HS-5 (cell line): ENCODE measurements at regions not wholly inside any gene's neighbourhood (a gene's known extent, or its start where the extent isn't known, plus 50 kb on each side); places are given as distances from the start of the nearest gene placed in this dataset.
"Not testable (repeated sequence)": the region's sequence is repeated elsewhere in the genome, so short reads cannot be mapped to it uniquely, and the experiment has no call there.

Experiments
- DNase-seq: peaks from one replicate; pipeline ENCODE4 v3.0.0-alpha.2; 2012; ENCODE audit warnings: low read depth

DNA sequence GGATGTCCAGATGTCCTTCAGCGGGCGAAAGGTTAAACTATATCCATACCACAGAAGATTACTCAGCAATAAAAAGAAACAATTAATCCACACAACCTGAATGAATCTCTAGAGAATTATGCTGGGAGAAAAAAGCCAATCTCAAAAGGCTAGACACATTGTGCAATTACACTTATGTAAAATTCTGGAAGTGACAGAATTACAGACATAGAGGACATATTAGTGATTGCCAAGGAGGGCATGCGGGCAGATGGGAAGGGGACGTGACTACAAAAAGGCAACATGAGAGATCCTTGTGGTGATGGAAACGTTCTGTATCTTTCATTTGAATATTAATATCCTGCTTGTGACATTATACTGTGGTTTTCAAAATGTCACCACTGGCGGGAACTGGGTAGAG lies 103.5 kb upstream of the BMAL1 start:
- no peak for DNase-seq

DNA sequence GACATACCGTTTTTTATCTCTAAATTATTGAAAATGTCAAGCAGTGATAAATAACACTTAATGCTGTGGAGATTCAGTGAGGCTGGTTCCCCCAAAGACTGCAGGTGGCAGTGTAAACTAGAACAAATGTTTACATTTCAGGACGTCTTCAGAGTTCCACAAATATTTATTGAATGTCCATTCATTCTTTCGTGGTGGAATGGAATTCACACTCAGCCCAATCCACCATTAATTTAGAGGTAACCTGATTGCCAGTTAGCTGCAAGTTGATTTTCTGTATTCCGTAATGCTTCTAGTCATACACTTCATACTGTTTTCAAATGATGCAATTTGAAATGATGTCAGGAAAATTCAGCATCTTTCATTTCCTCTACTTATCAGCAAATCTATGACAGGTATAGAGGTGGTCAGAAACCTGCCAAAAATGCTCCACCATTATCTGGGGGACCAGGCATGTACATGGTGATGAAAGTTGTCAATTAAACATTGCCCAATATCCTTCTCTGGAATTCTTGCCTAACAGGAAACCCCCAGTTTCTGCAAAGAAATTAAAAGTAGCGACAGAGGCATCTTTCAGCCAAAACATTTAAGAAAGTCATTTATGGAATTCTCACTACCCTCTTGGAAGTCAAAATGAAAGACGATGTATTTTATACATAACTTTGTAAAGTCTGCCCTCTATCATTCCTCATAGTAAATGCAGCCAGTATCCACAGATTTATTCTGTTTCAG lies 94.3 kb upstream of the BMAL1 start:
- no peak for DNase-seq

DNA sequence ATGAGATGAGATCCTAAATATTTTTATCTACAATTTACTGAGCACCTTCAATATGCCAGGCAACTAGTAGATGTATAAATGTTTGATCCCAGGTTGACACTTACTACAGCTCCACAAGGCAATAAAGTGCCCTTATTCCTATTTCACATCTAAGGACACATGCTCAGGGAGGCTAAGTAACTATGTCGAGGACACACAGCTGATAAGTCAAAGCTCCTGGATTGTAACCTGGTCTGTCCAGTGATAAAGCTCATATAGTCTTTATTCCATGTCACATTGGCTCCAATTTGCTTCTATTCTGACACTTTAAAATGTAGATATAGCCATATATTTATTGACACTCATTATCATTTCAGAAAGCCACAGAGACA lies 93.8 kb upstream of the BMAL1 start:
- no peak for DNase-seq

DNA sequence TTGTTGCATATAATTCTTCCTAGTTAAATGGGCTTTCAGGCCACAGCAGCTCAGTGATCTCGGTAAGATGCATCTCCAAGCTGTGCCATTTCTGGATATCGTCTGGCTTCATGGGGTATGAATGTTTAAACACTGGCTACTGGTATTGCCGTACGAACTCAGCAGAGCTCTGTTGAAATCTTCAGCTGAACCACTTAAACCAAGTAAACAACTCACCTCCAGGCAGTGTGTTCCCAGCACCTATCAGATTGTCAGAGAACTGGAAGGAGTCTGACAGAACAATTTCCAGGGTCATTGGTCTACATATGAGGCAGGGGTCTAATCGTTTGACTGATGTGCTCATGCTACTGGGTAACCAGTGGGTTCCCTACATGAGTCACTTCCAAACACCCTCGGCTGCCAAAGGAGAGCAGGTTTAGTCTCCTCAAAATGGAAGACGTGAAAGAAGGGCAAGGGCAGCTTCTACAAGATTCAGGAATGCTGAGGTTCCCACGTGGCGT lies 93.2 kb upstream of the BMAL1 start:
- no peak for DNase-seq

DNA sequence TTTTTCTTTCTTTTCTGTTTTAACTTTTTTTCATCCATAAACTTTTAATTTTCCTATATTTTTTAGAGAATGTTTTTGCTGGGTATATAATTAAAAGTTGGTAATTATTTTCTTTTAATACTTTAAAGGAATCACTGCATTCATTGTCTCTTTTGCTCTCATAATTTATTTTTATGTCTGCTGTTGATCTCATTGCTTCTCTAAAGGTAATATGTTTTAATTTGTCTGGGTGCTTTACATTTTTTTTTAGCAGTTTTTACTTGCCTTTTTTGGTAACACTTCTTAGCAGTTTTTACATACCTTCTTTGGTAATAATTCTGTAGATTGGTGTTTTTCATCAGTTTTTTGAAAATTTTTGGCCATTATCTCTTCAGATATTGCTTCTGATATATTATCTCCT lies 89.4 kb upstream of the BMAL1 start:
- DNase-seq = no peak

DNA sequence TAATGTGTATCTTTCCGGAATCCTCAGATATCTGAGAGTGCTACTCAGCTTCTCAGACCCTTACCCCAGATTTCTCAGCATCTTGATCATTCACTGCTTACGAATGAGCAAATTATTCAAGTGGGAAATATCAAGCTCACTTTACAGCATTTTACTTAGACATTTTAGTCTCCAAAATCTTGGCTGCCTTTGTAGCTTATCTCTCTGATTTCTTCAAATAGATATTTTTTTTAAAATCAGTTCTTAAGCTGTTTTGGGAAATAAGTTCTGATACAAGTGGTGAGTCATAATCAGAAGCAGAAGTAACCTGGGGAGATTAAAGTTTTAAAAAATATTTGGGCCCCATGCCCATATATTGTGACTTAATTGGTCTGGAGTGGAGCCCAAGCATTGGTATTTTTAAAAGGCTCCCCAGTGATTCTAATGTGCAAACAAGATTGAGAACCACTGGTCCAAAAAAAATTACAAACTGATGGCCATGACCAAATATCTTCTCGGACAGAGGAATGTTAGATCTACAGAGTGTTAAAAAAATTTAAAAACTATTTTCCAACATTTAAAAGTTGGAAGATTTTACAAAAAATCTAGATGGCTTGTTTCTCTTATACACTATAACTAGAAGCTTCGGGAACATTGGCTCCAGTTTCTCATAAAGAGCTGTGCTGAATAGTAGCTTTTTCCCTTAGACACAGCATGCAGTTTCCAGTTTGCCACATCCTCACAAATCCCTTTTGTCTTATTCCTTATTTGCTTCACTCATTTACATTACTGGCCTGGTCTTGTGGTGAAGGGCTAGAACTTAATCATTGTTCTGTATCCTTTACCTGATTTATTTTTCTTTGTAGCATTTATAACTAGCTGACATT lies 87.8 kb upstream of the BMAL1 start:
- DNase-seq = no peak

DNA sequence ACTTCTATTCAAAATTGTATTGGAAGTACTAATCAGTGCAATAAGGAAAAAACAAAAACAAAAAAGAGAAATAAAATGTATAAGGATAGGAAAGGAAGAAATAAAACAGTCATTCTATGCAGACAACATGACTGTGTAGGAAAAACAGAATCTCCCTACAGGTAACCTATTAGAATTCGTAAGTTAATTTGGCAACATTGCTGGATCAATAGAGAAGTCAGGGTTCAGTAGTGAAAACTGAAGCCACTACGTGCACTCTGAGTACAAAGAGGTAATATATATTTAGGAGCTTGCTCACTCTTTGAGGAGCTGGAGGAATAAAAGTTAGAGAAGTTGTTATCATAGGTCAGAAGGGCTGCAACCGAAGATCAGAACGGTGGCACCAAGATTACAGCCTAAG lies 84.0 kb upstream of the BMAL1 start:
- no peak for DNase-seq

DNA sequence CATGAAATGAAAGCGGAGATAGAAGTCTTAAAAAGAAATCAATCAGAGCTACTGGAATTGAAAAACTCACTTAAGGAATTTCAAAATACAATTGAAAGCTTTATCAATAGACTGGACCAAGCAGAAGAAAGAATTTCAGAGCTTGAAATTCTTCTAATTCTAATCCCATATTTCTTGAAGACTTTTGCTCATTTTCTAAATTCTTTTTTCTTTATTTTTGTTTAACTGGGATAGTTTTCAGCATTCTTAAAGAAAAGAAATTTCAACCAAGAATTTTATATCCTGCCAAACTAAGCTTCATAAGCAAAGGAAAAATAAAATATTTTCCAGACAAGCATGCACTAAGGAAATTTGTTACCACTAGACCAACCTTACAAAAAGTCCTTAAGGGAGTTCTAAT lies 80.2 kb upstream of the BMAL1 start:
- not testable (repeated sequence) for DNase-seq

DNA sequence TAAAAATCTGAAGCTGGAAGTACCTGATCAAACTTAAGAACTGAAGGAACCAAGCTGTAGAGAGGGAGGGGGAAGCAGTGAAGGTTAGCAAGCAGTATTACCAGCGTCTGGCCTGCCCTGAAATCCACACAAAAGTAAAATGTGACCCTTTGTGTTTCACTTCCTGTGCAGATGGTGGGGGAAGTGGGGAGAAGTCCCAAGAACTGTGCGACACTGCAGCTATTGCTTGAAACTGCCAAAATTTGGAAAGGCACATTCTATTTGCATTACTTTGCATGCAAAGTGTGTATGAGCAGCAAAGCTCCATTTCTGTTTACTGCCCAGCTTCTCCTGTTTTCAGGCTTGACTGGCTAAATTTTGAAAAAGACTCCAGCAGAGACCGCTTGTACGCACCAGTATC lies 72.1 kb upstream of the BMAL1 start:
- DNase-seq = no peak

DNA sequence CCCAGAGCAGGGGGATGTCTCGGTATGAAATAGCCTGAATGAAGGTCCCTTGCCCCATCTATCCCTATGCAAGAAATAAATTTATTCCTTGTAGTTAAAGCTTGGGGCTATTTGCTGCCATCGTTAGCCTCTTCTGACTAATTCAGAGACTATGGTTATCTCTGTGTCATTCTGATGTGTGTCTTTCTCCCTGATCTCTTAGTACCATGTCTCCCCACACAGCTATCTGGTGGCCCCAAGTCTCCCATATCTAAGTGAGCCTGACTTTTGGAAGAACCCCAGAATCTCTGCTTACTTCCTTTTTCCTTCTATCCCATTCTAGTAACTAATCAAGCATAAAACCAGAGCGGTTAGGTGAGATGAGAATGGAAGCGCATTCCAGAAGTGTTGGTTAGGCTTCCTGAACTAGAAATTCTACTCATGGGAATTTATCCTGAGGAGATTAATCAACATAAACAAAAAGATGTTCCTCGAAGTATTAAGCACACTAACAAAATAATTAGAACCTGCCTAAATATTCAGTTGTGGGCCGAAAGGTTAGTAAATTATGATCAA lies 71.4 kb upstream of the BMAL1 start:
- no peak for DNase-seq

DNA sequence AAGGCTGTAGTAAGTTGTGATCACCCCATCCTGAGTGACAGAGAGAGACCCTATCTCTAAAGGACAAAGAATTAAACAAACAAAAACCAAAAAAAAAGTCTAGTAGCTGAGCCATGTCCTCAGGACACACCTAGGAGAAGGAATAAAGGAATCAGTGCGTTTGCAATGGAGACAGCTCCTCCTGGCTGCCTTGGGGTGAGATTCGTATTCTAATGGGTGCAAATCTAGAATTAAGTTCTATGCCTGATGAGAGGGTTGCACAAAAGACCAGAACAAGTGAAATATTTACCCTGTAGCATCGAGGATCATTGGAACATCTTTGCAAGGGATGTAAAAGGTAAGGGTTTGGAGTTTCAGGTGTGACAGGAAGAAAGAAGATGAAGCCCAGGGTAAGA lies 70.3 kb upstream of the BMAL1 start:
- no peak for DNase-seq

DNA sequence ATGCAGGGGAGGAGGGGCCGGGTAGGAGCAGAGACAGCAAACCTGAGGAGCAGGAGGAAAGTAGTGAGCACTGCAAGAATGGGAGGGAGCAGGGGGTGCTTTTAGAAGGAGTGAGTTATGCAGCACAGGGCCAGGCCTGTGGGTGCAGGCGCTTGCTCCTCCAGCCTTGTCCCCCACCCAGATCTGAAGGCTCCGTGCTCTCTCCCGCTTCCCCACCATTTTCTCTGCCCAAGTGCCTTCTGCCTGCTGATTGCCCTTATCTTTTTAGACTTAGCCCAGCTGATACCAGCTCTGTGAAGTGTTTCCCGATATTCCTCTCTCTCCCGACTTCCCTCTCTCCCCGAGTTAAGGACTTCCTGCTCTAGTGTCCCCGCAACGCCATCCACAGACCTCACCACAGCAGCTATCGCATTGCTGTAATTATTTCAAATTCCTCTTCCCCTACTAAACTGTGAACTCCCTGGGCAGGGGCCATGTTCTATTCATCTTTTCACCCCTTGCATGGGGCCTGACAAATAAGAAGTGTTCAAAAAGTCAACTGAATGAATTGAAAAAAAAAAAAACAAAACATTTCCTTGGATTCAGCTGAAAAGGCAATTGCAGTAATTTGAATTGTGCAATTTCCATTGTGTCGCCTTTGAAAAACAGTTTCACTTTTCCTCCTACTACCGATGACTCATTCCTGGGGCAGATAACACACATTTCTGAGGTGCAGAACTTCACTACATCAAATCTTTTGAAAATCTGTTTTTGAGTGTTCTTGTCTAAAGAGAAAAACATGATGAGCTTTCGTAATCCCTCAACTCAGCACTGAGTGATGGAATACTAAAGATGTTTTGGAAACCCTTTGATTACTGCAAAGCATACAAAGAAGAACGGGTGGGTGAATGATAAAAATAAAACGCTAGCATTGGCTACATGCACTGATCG lies 69.7 kb upstream of the BMAL1 start:
- no peak for DNase-seq

DNA sequence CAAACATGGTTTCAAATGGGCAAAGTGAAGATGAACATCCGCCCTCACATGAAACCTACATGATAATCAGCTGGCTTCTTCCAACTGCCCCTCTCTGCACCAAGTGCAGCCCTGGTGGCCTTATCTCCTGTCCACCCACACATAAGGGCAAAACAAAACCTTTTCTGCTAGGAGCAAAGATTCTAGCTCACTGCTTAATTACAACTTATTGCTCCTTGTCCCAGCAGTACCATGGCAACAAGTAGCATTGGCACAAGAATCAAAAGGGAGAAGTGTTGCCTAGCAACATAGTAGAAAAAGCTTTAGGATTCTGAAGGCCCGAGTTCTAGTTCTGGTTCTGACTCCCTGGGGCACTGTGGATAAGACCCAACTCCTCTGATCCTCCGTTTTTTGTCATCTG lies 68.7 kb upstream of the BMAL1 start:
- DNase-seq = no peak

DNA sequence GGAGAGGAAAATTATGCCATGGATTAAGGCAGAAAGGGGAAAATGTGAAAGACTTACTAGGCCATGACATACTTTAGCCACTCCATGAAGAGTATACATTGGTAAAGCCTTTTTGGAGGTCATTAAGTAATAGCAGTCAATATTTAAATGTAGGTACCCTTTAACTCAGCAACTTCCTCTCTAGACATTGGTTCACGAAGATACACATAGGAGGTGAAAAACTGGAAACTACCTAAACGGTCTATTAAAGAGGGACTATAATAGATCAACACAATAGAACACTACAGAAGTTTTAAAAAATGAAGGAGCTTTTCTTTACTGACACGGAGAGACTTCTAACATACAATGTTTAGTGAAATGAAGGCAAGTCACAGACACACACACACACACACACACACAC lies 68.2 kb upstream of the BMAL1 start:
- no peak for DNase-seq

DNA sequence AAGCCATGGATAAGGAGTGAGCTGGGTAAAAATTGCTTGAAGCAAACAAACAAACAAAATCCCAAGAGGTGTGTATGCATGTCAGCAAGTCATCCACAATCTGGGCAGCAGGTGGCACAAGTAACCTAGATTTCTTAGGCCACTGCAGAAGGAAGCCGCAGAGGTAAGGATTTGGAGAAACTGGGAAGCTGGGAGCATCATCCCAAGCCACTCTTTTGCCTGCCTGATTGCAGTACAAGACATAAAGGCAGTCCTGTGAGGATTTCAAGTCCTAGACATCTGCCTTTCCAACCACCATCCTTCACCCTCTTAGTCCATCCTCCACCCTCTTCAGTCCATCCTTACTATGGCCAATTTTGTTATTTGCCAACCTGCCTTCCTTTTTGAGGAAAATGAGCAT lies 67.2 kb upstream of the BMAL1 start:
- DNase-seq = peak; percentile 45

DNA sequence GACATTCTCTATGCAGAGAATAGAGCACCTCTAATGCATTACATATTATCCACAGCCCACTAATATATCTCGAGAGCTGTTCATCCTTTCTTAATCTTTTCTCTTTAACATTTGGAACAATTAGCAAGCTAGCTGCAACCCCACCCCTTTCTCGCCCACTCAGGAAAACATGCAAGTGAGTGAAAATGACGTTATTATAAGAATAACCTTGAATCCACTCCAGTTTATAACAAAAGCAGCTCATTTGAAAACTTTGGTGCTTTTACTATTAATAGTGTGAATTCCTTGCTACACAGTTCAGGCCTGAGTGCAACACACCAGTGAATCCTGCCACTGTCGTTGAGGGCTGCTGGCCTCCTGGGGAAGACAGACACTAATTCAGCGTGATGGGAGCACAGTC lies 63.3 kb upstream of the BMAL1 start:
- DNase-seq = no peak

DNA sequence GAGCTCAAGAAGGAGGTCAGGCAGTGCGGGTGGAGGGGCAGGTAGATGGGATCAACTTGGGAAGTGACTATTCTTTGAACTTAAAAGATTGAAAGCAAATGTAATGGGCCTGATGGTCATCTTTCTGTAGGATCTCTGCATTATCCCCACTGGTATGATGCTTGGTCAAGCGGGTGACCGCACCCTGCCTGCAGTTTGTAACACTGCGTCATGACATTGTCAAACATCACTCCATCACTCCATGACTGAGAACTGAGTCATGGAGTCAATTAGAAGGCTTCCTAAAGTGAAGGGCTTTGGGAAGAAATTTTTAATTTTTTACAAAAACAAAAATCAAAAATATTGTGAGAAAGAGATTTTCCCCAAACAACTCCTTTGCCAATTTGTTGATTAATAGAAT lies 62.4 kb upstream of the BMAL1 start:
- DNase-seq = peak; percentile 83

DNA sequence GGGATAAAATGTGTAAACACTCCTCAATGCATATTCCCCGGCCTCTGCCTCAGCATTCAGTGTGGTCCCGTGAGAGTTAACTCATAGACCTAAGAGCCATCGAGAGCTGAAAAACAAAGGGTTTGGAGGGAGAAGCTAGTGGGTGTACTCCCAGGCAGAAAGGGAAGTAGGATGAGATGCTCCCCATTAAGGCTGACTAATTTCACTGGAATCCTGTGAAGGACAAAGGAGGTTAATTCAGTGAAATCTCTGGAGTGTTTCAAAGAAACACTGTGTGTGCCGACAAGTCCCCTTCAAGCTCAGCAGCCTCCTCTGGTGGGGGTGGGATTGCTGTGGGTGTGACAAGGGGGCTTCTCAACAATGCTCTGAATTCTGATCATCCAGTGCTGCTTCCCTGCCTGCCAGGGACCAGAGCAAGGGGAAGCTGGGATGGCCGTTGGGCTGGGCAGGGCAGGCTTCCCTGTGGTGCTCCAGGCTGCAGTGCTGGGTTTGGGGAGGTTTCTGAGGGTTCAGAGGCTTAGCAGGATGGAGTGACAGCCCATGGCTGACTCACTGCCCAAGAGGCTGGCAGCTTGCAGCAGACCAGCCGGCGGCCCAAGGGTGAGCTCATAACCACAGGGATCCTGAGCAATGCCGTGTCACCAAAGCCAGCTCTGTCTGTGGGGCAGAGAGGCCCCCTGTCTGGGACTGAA lies 61.4 kb upstream of the BMAL1 start:
- DNase-seq = peak; percentile 97

DNA sequence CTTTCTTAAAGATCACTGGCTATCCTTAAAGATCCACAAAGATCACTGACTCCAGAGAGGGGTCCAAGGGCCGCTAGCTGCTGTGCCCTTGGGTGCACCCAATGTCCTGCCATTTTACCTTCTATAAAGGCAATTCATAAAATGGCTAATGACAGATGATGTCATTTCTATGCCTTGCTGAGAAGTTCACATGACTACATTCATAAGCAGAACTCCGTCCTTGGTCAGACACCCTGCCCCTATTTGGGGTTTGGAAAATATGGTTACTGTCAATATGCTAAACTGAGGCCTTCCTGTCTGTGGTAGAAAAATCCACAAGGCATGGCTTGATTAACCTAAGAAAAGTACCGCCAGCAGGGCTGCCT lies 60.9 kb upstream of the BMAL1 start:
- no peak for DNase-seq

DNA sequence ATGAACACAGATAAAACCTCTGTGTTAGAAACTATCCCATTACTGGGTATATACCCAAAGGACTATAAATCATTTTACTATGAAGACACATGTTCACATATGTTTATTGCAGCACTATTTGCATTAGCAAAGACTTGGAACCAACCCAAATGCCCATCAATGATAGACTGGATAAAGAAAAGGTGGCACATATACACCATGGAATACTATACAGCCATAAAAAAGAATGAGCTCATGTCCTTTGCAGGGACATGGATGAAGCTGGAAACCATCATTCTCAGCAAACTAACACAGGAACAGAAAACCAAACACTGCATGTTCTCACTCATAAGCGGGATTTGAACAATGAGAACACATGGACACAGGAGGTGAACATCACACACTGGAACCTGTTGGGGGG lies 58.9 kb upstream of the BMAL1 start:
- not testable (repeated sequence) for DNase-seq

DNA sequence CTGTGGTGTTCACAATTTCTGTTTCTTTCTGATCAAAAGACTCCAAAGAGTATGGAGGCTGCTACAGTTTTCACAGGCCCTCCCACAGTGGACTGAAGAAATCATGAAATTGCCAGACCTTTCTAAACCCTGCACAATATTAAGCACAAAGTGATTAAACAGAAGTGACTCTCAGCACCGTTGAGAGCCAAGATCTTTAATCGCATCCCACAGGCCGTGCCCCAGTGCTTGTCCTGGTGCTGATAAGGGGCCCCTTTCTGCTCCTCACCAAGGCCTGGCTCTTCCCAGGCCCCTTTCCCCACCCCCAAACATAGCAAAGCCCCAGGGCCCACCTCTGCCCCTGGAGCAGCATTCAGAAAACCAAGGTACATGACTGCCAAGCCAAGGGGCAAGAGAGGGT lies 57.4 kb upstream of the BMAL1 start:
- no peak for DNase-seq

DNA sequence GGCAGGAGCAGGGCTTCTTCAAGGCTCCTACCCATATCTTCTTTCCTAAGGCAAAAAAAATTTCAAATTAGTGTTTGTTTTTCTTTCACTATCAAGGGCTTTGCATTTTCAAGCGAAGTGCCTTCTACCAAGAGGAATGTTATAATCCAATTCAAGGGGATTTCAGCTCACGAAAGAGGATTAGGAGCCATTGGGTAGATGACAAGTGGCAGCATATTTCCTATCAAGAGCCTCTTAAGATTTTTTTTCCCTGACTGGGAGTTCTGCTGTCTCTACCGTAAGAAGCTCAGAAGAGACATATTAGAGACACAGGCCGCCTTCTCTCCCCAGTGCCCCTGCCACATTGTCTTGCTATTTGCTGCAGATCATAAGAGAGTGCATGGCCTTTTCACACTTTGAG lies 55.9 kb upstream of the BMAL1 start:
- no peak for DNase-seq
